Right atrium auricular region (tissue), 2 donors: ENCODE measurements at regions not wholly inside any gene's neighbourhood (a gene's known extent, or its start where the extent isn't known, plus 50 kb on each side); places are given as distances from the start of the nearest gene placed in this dataset.

Experiments used
- DNase-seq: peaks from one replicate; pipeline ENCODE4 v3.0.0-alpha.2; 2019; ENCODE audit warnings: low spot score
- H3K27ac ChIP-seq, 2 donors: fragments of 200-600 bp; sonication (generic); 1 replicate in 1 of 2; 2 replicates in 1 of 2; pipeline ENCODE4 v1.5.1; 2016 to 2019
- H3K27me3 ChIP-seq, 2 donors: fragments of 200-600 bp; sonication (generic); one replicate each; pipeline versions ENCODE4 v1.5.1 to v1.6.0; 2017 to 2019
- H3K36me3 ChIP-seq: fragments of 200-600 bp; sonication (generic); one replicate; pipeline ENCODE4 v1.5.1; 2016
- H3K4me1 ChIP-seq, 2 donors: fragments of 200-600 bp; sonication (generic); one replicate each; pipeline versions ENCODE4 v1.5.1 to v1.6.0; 2017 to 2019
- H3K4me3 ChIP-seq, 2 donors: fragments of 200-600 bp; sonication (generic); 1 replicate in 1 of 2; 2 replicates in 1 of 2; pipeline ENCODE4 v1.5.1; 2017 to 2019; ENCODE audit warnings: mild to moderate bottlenecking in 1 of 2, moderate library complexity in 1 of 2
- H3K9me3 ChIP-seq, 2 donors: fragments of 200-600 bp; sonication (generic); one replicate each; pipeline ENCODE4 v1.5.1; 2019
- CTCF ChIP-seq, 2 donors: fragments of 200-600 bp; sonication (generic); IDR thresholded peaks; one replicate each; pipeline ENCODE4 v1.5.1; 2019; ENCODE audit warnings: antibody characterized with exemption in 2 of 2

DNA sequence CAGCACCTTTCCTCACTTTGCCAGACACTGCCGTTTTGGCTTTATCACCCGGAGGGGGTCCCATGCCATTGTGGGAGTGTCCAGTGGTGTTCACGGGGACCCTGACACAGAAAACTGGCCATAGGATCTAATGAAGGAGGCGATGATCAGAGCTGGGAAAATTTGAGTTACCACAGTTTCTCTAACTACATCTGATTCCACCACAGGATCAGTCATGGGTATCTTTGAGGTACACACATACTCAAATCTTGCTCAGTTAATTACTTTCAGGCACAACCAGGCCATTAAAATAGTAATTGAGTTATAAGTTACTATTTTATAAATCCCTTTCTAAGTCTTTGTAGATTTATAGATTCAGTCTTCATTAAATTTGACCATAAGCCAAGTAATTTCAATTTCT is 215.1 kb downstream of the PRL start:
- DNase-seq = no peak
- TF ChIP-seq CTCF (IDR thresholded peaks at IDR 0.05) = no peak
- Histone ChIP-seq H3K4me1 (no peaks in the 10 kb centered on the region), H3K4me3 (no peak overlapping the region), H3K36me3 (no peaks in the 10 kb centered on the region), H3K27ac (no peak overlapping the region), H3K27me3 (no peaks in the 10 kb centered on the region), H3K9me3 (no peaks in the 10 kb centered on the region)

GRCh38 chr6:22082218-22082617 is 214.6 kb downstream of the PRL start:
- no peaks in the 10 kb centered on the region for H3K27me3 ChIP-seq
- no peaks in the 10 kb centered on the region for H3K9me3 ChIP-seq
- no peak for TF ChIP-seq CTCF (IDR thresholded peaks at IDR 0.05)
- H3K27ac ChIP-seq = no peak overlapping the region
- no peaks in the 10 kb centered on the region for H3K36me3 ChIP-seq
- H3K4me1 ChIP-seq = no peaks in the 10 kb centered on the region
- DNase-seq = no peak
- H3K4me3 ChIP-seq = no peak overlapping the region

GRCh38 chr6:22083119-22083518 is 213.7 kb downstream of the PRL start:
- Histone ChIP-seq H3K36me3 (no peaks in the 10 kb centered on the region), H3K4me3 (no peak overlapping the region), H3K9me3 (no peaks in the 10 kb centered on the region), H3K27ac (no peak overlapping the region), H3K4me1 (no peaks in the 10 kb centered on the region), H3K27me3 (no peaks in the 10 kb centered on the region)
- TF ChIP-seq CTCF (IDR thresholded peaks at IDR 0.05) = no peak
- DNase-seq = no peak

GRCh38 chr6:22087960-22088706 is 208.7 kb downstream of the PRL start:
- no peaks in the 10 kb centered on the region for H3K36me3 ChIP-seq
- no peak for DNase-seq
- no peaks in the 10 kb centered on the region for H3K4me1 ChIP-seq
- no peak for TF ChIP-seq CTCF (IDR thresholded peaks at IDR 0.05)
- H3K27ac ChIP-seq = no peak overlapping the region
- no peaks in the 10 kb centered on the region for H3K27me3 ChIP-seq
- no peaks in the 10 kb centered on the region for H3K9me3 ChIP-seq
- H3K4me3 ChIP-seq = no peak overlapping the region

DNA sequence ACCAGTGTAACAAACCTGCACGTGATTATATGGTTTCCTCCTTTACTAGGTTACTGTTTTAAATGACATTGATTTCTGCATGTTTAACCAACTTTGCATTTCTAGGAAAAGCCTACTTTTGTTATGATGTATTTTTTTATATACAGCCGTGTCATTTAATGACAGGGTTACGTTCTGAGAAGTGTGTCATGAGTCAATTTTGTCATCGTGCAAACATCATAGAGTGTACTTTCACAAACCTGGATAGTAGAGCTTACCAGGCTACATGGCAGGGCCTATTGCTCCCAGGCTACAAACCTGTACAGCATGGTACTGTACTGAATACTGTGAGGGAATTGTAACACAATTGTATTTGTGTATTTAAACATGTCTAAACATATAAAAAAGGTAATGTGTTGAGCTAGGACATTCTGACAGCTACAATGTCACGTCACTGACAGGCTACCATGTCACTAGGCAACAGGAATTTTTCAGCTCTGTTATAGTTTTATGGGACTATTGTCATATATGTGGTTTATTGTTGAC is 205.3 kb downstream of the PRL start:
- no peaks in the 10 kb centered on the region for H3K27me3 ChIP-seq
- no peaks in the 10 kb centered on the region for H3K9me3 ChIP-seq
- no peaks in the 10 kb centered on the region for H3K36me3 ChIP-seq
- no peak for DNase-seq
- TF ChIP-seq CTCF (IDR thresholded peaks at IDR 0.05) = no peak
- peaks cover 0 to 5% of the 10 kb centered on the region in 2 donors for H3K4me1 ChIP-seq
- no peak overlapping the region for H3K4me3 ChIP-seq
- H3K27ac ChIP-seq = no peak overlapping the region

- Histone ChIP-seq H3K9me3 (no peaks in the 10 kb centered on the region), H3K36me3 (no peaks in the 10 kb centered on the region), H3K27me3 (no peaks in the 10 kb centered on the region), H3K27ac (no peak overlapping the region), H3K4me1 (peaks cover 0 to 5% of the 10 kb centered on the region in 2 donors), H3K4me3 (no peak overlapping the region)
- DNase-seq = no peak
- no peak for TF ChIP-seq CTCF (IDR thresholded peaks at IDR 0.05)
These were observed 201.0 kb downstream of the PRL start for GRCh38 chr6:22095836-22096235.
